ENCODE measurements at regions not wholly inside any gene's neighbourhood (a gene's known extent, or its start where the extent isn't known, plus 50 kb on each side); places are given as distances from the start of the nearest gene placed in this dataset.

- Histone ChIP-seq H3K9me3 (peaks cover 0 to 3% (median 0%) of the 10 kb centered on the region in 3 donors), H3K27ac (no peak overlapping the region), H3K27me3 (no peaks in the 10 kb centered on the region), H3K36me3 (no peaks in the 10 kb centered on the region), H3K4me3 (no peak overlapping the region), H3K4me1 (no peaks in the 10 kb centered on the region)
- ATAC-seq = no peak
- WGBS, 2 donors (ENCODE audit: low coverage in 1 of 2) = 84 to 89% methylated on average over 9 to 10 of the region's 10 CpGs
- no peak for TF ChIP-seq POLR2A (IDR thresholded peaks at IDR 0.05)
- no peak for TF ChIP-seq CTCF (IDR thresholded peaks at IDR 0.05)
- TF ChIP-seq POLR2AphosphoS5 (IDR thresholded peaks at IDR 0.05) = no peak
- TF ChIP-seq EP300 (IDR thresholded peaks at IDR 0.05) = no peak
Observed at GRCh38 chr7:21367537-21367936, 60.3 kb upstream of the SP4 start.

- H3K27ac ChIP-seq = no peak overlapping the region
- ATAC-seq = no peak
- no peak overlapping the region for H3K4me3 ChIP-seq
- H3K36me3 ChIP-seq = no peaks in the 10 kb centered on the region
- H3K9me3 ChIP-seq = peaks cover 0 to 3% (median 0%) of the 10 kb centered on the region in 3 donors
- TF ChIP-seq POLR2AphosphoS5 (IDR thresholded peaks at IDR 0.05) (no peak), POLR2A (IDR thresholded peaks at IDR 0.05) (no peak), EP300 (IDR thresholded peaks at IDR 0.05) (no peak), CTCF (IDR thresholded peaks at IDR 0.05) (no peak)
- no peaks in the 10 kb centered on the region for H3K4me1 ChIP-seq
- H3K27me3 ChIP-seq = no peaks in the 10 kb centered on the region
- WGBS, 2 donors (ENCODE audit: low coverage in 1 of 2) = 23% methylated on average over 1 of the region's 1 CpG; no CpG with 5 or more reads in 1 of the 2 donors
Observed at GRCh38 chr7:21368317-21368716, 59.6 kb upstream of the SP4 start.

- no peak for ATAC-seq
- H3K27me3 ChIP-seq = no peaks in the 10 kb centered on the region
- H3K4me3 ChIP-seq = no peak overlapping the region
- H3K4me1 ChIP-seq = no peaks in the 10 kb centered on the region
- H3K27ac ChIP-seq = no peak overlapping the region
- no peaks in the 10 kb centered on the region for H3K36me3 ChIP-seq
- WGBS, 2 donors (ENCODE audit: low coverage in 1 of 2) = 66 to 68% methylated on average over 8 of the region's 9 CpGs
- no peaks in the 10 kb centered on the region for H3K9me3 ChIP-seq
- TF ChIP-seq CTCF (IDR thresholded peaks at IDR 0.05) (no peak), POLR2AphosphoS5 (IDR thresholded peaks at IDR 0.05) (no peak), POLR2A (IDR thresholded peaks at IDR 0.05) (no peak), EP300 (IDR thresholded peaks at IDR 0.05) (no peak)
Observed at GRCh38 chr7:21370283-21370982, 57.5 kb upstream of the SP4 start.

GRCh38 chr7:21371360-21371759, 56.5 kb upstream of the SP4 start:
- ATAC-seq = no peak
- Histone ChIP-seq H3K9me3 (no peaks in the 10 kb centered on the region), H3K4me3 (no peak overlapping the region), H3K36me3 (no peaks in the 10 kb centered on the region), H3K27ac (no peak overlapping the region), H3K4me1 (no peaks in the 10 kb centered on the region), H3K27me3 (no peaks in the 10 kb centered on the region)
- TF ChIP-seq CTCF (IDR thresholded peaks at IDR 0.05) = no peak
- TF ChIP-seq EP300 (IDR thresholded peaks at IDR 0.05) = no peak
- no peak for TF ChIP-seq POLR2AphosphoS5 (IDR thresholded peaks at IDR 0.05)
- TF ChIP-seq POLR2A (IDR thresholded peaks at IDR 0.05) = no peak
- 64 to 72% methylated on average over 2 of the region's 2 CpGs for WGBS, 2 donors (ENCODE audit: low coverage in 1 of 2)

GRCh38 chr7:21373031-21373430, 54.9 kb upstream of the SP4 start:
- Histone ChIP-seq H3K27me3 (no peaks in the 10 kb centered on the region), H3K4me1 (no peaks in the 10 kb centered on the region), H3K27ac (no peak overlapping the region), H3K4me3 (no peak overlapping the region), H3K9me3 (peaks cover 0 to 11% (median 0%) of the 10 kb centered on the region in 3 donors), H3K36me3 (no peaks in the 10 kb centered on the region)
- 90 to 93% methylated on average over 7 of the region's 7 CpGs for WGBS, 2 donors (ENCODE audit: low coverage in 1 of 2)
- no peak for TF ChIP-seq EP300 (IDR thresholded peaks at IDR 0.05)
- no peak for TF ChIP-seq CTCF (IDR thresholded peaks at IDR 0.05)
- no peak for TF ChIP-seq POLR2A (IDR thresholded peaks at IDR 0.05)
- TF ChIP-seq POLR2AphosphoS5 (IDR thresholded peaks at IDR 0.05) = no peak
- no peak for ATAC-seq

All from gastroesophageal sphincter (tissue), 4 donors.